Spleen (tissue), 11 donors: ENCODE measurements at regions not wholly inside any gene's neighbourhood (a gene's known extent, or its start where the extent isn't known, plus 50 kb on each side); places are given as distances from the start of the nearest gene placed in this dataset.

Source experiments
- DNase-seq: peaks from one replicate; pipeline ENCODE4 v3.0.0-alpha.2; 2020
- H3K27ac ChIP-seq, 8 donors: fragments of 200-600 bp; sonication (generic) in 7 of 8; 1 replicate in 4 of 8; 2 replicates in 4 of 8; pipeline versions ENCODE4 v1.5.0 to v1.8.0; 2016 to 2021; ENCODE audit warnings: inconsistent platforms in 4 of 8, mild to moderate bottlenecking in 4 of 8, moderate library complexity in 1 of 8
- H3K27me3 ChIP-seq, 7 donors: fragments of 200-600 bp; sonication (generic) in 6 of 7; replicated peaks in 1 of 7; 1 replicate in 4 of 7; 2 replicates in 3 of 7; pipeline versions ENCODE4 v1.5.0 to v1.8.0; 2016 to 2021; ENCODE audit warnings: inconsistent platforms in 3 of 7, mild to moderate bottlenecking in 1 of 7
- H3K36me3 ChIP-seq, 6 donors: fragments of 200-600 bp; sonication (generic) in 5 of 6; 1 replicate in 4 of 6; 2 replicates in 2 of 6; pipeline versions ENCODE4 v1.5.0 to v1.8.0; 2016 to 2021; ENCODE audit warnings: inconsistent platforms in 2 of 6
- H3K4me1 ChIP-seq, 6 donors: fragments of 200-600 bp; sonication (generic) in 5 of 6; 1 replicate in 3 of 6; 2 replicates in 3 of 6; pipeline versions ENCODE4 v1.5.0 to v1.8.0; 2016 to 2021; ENCODE audit warnings: inconsistent platforms in 3 of 6
- H3K4me3 ChIP-seq, 8 donors: fragments of 200-600 bp; sonication (generic) in 7 of 8; 1 replicate in 4 of 8; 2 replicates in 4 of 8; pipeline versions ENCODE4 v1.5.0 to v1.8.0; 2016 to 2021; ENCODE audit warnings: inconsistent platforms in 4 of 8, mild to moderate bottlenecking in 4 of 8, moderate library complexity in 2 of 8
- H3K9me3 ChIP-seq, 8 donors: fragments of 200-600 bp; sonication (generic) in 7 of 8; 1 replicate in 4 of 8; 2 replicates in 4 of 8; pipeline versions ENCODE4 v1.5.0 to v1.8.0; 2016 to 2021; ENCODE audit warnings: inconsistent platforms in 4 of 8
- POLR2A ChIP-seq, 3 donors: fragments of 450-650 bp; IDR thresholded peaks; one replicate each; pipeline ENCODE4 v1.5.1; 2017; ENCODE audit warnings: antibody characterized with exemption in 3 of 3, mild to moderate bottlenecking in 1 of 3
- POLR2AphosphoS5 ChIP-seq, 3 donors: sonication (generic); formaldehyde crosslinking; IDR thresholded peaks; one replicate each; pipeline ENCODE4 v1.5.1; 2017; ENCODE audit warnings: antibody characterized with exemption in 3 of 3
- WGBS, 5 donors: extraction: QIAGEN DNeasy Blood & Tissue Kit in 3 of 5; methylation state at CpG; one replicate each; pipeline versions ENCODE4 v1.1.5 to v1.1.7; 2013 to 2018; 5-methylcytosine and 5-hydroxymethylcytosine counted together
- intact Hi-C: fragments of 100-400 bp; cut with DNase I; formaldehyde crosslinking; loops from one replicate; pipeline ENCODE4 v1.15.0; 2023; ENCODE audit warnings: low total_unique reads
- TF ChIP-seq, protein P1 (sequence below), 11 experiments: fragments of 200-600 bp in 7 of 11; fragments of 450-650 bp in 4 of 11; sonication (generic) in 4 of 11; IDR thresholded peaks in 8 of 11; conservative IDR thresholded peaks in 3 of 11; 1 replicate in 7 of 11; 2 replicates in 4 of 11; pipeline versions ENCODE4 v1.4.0 to v1.8.0; 2016 to 2021; ENCODE audit warnings: antibody characterized with exemption in 11 of 11, inconsistent platforms in 4 of 11, mild to moderate bottlenecking in 1 of 11
- donor health status: healthy with polysubstance abuse.
- donor health status: DM: no; HTN: no; CAD: no; lungs with moderate emphysema.
- donor health status: DM: no; HTN: no; CAD: no.
- donor health status: Bipolar disorder and iron deficiency.
- donor health status: healthy.
- donor health status: DM: no; HTN: no; CAD: no.
- donor health status: DM: yes; HTN: yes; CAD: no.

DNA sequence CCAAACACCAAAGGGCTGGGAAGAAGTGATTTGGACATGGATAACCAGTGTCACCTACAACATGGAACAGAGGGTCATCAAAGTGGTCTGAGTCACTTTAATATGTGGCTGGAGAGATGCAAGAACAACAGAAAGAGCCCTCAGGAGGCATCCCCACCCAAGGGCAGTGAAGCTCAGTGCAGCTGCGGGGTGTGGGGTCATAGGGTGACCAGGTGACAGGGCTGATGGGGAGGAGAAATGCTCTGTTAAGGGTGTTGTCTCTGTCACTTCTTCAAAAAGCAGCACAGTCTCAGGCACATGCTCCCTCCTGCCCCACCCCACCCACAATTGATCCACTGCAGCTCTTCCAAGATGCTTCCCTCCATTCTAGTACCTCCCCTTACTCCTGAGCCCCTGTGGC is 819.1 kb downstream of the KCNJ18 start:
- H3K27me3 ChIP-seq, result no peaks in the 10 kb centered on the region
- WGBS, 5 donors, result 67 to 88% (median 74%) methylated on average over 1 of the region's 1 CpG
- no peak for DNase-seq
- H3K36me3 ChIP-seq, result no peaks in the 10 kb centered on the region
- intact Hi-C loops, result no loop called here
- TF ChIP-seq, protein P1, sequence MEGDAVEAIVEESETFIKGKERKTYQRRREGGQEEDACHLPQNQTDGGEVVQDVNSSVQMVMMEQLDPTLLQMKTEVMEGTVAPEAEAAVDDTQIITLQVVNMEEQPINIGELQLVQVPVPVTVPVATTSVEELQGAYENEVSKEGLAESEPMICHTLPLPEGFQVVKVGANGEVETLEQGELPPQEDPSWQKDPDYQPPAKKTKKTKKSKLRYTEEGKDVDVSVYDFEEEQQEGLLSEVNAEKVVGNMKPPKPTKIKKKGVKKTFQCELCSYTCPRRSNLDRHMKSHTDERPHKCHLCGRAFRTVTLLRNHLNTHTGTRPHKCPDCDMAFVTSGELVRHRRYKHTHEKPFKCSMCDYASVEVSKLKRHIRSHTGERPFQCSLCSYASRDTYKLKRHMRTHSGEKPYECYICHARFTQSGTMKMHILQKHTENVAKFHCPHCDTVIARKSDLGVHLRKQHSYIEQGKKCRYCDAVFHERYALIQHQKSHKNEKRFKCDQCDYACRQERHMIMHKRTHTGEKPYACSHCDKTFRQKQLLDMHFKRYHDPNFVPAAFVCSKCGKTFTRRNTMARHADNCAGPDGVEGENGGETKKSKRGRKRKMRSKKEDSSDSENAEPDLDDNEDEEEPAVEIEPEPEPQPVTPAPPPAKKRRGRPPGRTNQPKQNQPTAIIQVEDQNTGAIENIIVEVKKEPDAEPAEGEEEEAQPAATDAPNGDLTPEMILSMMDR (IDR thresholded peaks at IDR 0.05 in 8 of 11, conservative IDR thresholded peaks at IDR 0.05 in 3 of 11), result no peak
- TF ChIP-seq POLR2A (IDR thresholded peaks at IDR 0.05) (no peak), POLR2AphosphoS5 (IDR thresholded peaks at IDR 0.05) (no peak)
- peaks cover 0 to 55% (median 12%) of the 10 kb centered on the region in 8 donors for H3K9me3 ChIP-seq
- no peak overlapping the region for H3K27ac ChIP-seq
- H3K4me1 ChIP-seq, result no peaks in the 10 kb centered on the region
- no peak overlapping the region for H3K4me3 ChIP-seq

DNA sequence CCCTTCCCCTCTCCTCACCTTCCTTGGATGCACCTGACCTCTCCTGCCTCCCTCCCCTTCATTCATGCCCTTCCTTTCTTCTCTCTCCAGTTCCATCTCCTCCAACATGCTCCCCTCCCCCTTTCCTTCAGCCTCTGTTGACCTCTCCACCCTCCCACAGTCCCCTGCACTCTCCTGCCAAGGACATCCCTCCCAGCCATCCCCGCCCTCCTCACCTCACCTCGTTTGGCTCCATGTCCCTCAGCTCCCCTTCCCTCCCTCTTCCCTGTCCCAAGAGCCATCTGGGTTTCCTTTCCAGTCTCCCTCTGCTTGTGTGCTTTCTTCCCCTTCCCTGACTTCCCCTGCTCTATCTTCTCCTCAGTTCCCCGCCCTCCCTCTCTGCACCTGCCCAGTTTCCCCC is 819.7 kb downstream of the KCNJ18 start:
- WGBS, 5 donors, result 59 to 84% (median 67%) methylated on average over 3 of the region's 3 CpGs
- Histone ChIP-seq H3K4me1 (no peaks in the 10 kb centered on the region), H3K27ac (no peak overlapping the region), H3K27me3 (no peaks in the 10 kb centered on the region), H3K4me3 (no peak overlapping the region), H3K36me3 (no peaks in the 10 kb centered on the region), H3K9me3 (peaks cover 0 to 55% (median 12%) of the 10 kb centered on the region in 8 donors)
- DNase-seq, result no peak
- intact Hi-C loops, result no loop called here
- no peak for TF ChIP-seq POLR2AphosphoS5 (IDR thresholded peaks at IDR 0.05)
- TF ChIP-seq, protein P1 (IDR thresholded peaks at IDR 0.05 in 8 of 11, conservative IDR thresholded peaks at IDR 0.05 in 3 of 11), result no peak
- no peak for TF ChIP-seq POLR2A (IDR thresholded peaks at IDR 0.05)

DNA sequence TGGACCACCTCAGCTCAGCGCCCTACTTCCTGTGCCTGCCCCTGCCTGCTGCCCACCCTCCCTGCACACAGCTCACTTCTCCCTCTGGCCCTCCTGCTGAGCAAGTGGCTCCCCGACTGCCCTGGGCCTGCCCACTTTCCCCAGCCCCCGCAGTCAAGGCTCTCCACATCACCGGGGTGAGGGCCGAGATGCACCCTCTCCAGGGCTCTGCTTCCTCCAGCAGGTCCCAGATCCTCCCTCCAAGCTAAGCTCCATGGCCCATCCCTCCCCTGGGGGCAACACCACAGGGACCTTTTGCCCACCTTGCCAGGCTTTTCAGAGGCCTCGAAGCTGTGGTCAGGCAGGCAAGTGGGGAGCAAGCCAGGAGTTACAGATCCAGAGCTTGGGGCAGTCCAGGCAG is 820.2 kb downstream of the KCNJ18 start:
- H3K27me3 ChIP-seq, result no peaks in the 10 kb centered on the region
- no peaks in the 10 kb centered on the region for H3K4me1 ChIP-seq
- no peak for TF ChIP-seq POLR2AphosphoS5 (IDR thresholded peaks at IDR 0.05)
- H3K4me3 ChIP-seq, result no peak overlapping the region
- DNase-seq, result no peak
- H3K27ac ChIP-seq, result no peak overlapping the region
- WGBS, 5 donors, result 76 to 89% (median 88%) methylated on average over 6 of the region's 6 CpGs
- intact Hi-C loops, result no loop called here
- H3K36me3 ChIP-seq, result no peaks in the 10 kb centered on the region
- peaks cover 0 to 56% (median 14%) of the 10 kb centered on the region in 8 donors for H3K9me3 ChIP-seq

DNA sequence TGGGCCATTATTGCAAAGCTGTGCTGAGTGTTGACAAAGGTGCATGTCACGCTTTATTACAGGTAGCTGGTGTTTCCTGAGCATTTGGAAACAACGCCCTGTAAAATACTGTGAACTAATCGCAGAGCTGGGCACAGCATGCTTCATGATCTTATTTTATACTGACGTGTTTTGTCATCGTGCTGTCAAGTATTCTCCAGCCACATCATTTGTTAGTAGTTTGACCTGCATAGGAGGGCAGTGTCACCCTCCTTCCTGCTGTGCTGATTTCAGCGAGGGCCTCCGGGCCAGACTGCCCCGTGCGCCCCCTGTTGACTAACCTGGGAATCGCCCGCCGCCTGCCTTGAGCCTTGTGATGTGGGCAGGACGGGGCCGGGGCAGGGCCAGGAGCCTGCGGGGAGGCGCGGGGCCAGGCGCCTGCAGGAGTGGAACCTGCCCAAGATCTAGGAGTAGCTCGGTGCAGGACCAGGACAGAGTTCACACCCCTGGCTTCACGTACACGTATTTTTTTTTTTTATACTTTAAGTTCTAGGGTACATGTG is 820.7 kb downstream of the KCNJ18 start:
- TF ChIP-seq, protein P1 (IDR thresholded peaks at IDR 0.05 in 8 of 11, conservative IDR thresholded peaks at IDR 0.05 in 3 of 11), result no peak
- TF ChIP-seq POLR2A (IDR thresholded peaks at IDR 0.05), result no peak
- no peak for TF ChIP-seq POLR2AphosphoS5 (IDR thresholded peaks at IDR 0.05)
- peaks cover 0 to 57% (median 17%) of the 10 kb centered on the region in 8 donors for H3K9me3 ChIP-seq
- 69 to 79% (median 75%) methylated on average over 19 to 21 of the region's 21 CpGs for WGBS, 5 donors
- no peaks in the 10 kb centered on the region for H3K36me3 ChIP-seq
- no peak overlapping the region for H3K27ac ChIP-seq
- H3K27me3 ChIP-seq, result no peaks in the 10 kb centered on the region
- intact Hi-C loops, result no loop called here
- no peak for DNase-seq
- no peaks in the 10 kb centered on the region for H3K4me1 ChIP-seq
- H3K4me3 ChIP-seq, result no peak overlapping the region

DNA sequence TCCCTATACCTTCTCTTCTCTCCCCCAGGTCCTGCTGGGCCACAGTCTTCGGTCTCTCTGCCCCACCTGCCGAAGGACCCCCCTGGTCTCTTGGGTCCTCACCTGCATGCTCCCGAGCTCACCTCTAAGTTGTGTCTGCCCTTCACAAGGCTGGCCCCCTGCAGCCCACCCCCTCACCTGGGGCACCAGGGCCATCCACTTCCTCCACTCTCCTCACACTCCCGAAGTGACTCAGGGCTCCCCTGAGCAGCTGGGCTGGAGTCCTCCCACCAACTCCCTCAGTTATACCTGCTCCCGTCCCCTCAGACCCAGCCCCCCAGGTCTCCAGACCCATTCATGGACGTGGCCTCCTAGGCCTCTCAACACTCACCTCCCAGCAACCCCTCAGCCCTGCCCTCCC is 822.0 kb downstream of the KCNJ18 start:
- TF ChIP-seq POLR2AphosphoS5 (IDR thresholded peaks at IDR 0.05) (no peak), POLR2A (IDR thresholded peaks at IDR 0.05) (no peak)
- TF ChIP-seq, protein P1 (IDR thresholded peaks at IDR 0.05 in 8 of 11, conservative IDR thresholded peaks at IDR 0.05 in 3 of 11), result no peak
- WGBS, 5 donors, result 63 to 82% (median 73%) methylated on average over 5 to 6 of the region's 6 CpGs

More for the DNA sequence above, 822.0 kb downstream of the KCNJ18 start:
- H3K27ac ChIP-seq, result no peak overlapping the region
- H3K27me3 ChIP-seq, result no peaks in the 10 kb centered on the region
- DNase-seq, result no peak
- H3K9me3 ChIP-seq, result peaks cover 0 to 58% (median 17%) of the 10 kb centered on the region in 8 donors
- no peak overlapping the region for H3K4me3 ChIP-seq
- intact Hi-C loops, result no loop called here
- H3K4me1 ChIP-seq, result no peaks in the 10 kb centered on the region
- no peaks in the 10 kb centered on the region for H3K36me3 ChIP-seq
